SU-DHL-6 (cell line): ENCODE measurements at regions not wholly inside any gene's neighbourhood (a gene's known extent, or its start where the extent isn't known, plus 50 kb on each side); places are given as distances from the start of the nearest gene placed in this dataset.

Source experiments
- EZH2phosphoT487 ChIP-seq: fragments of 200-600 bp; sonication (generic), shearing (Covaris generic); conservative IDR thresholded peaks from 2 replicates; pipeline ENCODE4 v1.6.1; 2018; ENCODE audit warnings: mild to moderate bottlenecking, antibody characterized with exemption, low read length, moderate library complexity, mixed read lengths
- TF ChIP-seq, protein P1 (sequence below): fragments of 200-600 bp; sonication (generic); IDR thresholded peaks from one replicate; pipeline ENCODE4 v1.5.1; 2017; ENCODE audit warnings: antibody characterized with exemption, mild to moderate bottlenecking, low read length, moderate library complexity; ENCODE audit not compliant: insufficient read depth, poor library complexity, severe bottlenecking

- TF ChIP-seq, protein P1, sequence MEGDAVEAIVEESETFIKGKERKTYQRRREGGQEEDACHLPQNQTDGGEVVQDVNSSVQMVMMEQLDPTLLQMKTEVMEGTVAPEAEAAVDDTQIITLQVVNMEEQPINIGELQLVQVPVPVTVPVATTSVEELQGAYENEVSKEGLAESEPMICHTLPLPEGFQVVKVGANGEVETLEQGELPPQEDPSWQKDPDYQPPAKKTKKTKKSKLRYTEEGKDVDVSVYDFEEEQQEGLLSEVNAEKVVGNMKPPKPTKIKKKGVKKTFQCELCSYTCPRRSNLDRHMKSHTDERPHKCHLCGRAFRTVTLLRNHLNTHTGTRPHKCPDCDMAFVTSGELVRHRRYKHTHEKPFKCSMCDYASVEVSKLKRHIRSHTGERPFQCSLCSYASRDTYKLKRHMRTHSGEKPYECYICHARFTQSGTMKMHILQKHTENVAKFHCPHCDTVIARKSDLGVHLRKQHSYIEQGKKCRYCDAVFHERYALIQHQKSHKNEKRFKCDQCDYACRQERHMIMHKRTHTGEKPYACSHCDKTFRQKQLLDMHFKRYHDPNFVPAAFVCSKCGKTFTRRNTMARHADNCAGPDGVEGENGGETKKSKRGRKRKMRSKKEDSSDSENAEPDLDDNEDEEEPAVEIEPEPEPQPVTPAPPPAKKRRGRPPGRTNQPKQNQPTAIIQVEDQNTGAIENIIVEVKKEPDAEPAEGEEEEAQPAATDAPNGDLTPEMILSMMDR, result no peak
- no peak for TF ChIP-seq EZH2phosphoT487
These were observed 181.1 kb upstream of the RAD23B start for GRCh38 chr9:107102011-107102410.
